SKM-1 treated with dmso at 0.1 percent for 144 hours (cell line): ENCODE measurements at regions not wholly inside any gene's neighbourhood (a gene's known extent, or its start where the extent isn't known, plus 50 kb on each side); places are given as distances from the start of the nearest gene placed in this dataset.
"Not testable (repeated sequence)": the region's sequence is repeated elsewhere in the genome, so short reads cannot be mapped to it uniquely, and the experiment has no call there.

Experiments
- DNase-seq: peaks from one replicate; lab custom pipeline; 2025; ENCODE audit not compliant: unreplicated experiment; lab: John Stamatoyannopoulos, UW

GRCh38 chr9:30775236-30775635 lies 1609.2 kb upstream of the ACO1 start:
- no peak for DNase-seq

- no peak for DNase-seq
Observed at GRCh38 chr9:30796764-30797163, 1587.7 kb upstream of the ACO1 start.

GRCh38 chr9:30799527-30800101 lies 1584.8 kb upstream of the ACO1 start:
- no peak for DNase-seq

- no peak for DNase-seq
Observed at GRCh38 chr9:30800421-30800820, 1584.0 kb upstream of the ACO1 start.

- DNase-seq, result no peak
Observed at GRCh38 chr9:30812821-30813220, 1571.6 kb upstream of the ACO1 start.

GRCh38 chr9:30815585-30815984 lies 1568.9 kb upstream of the ACO1 start:
- DNase-seq, result no peak

- DNase-seq, result no peak
Observed at GRCh38 chr9:30845136-30845535, 1539.3 kb upstream of the ACO1 start.

- DNase-seq, result no peak
Observed at GRCh38 chr9:30846651-30847050, 1537.8 kb upstream of the ACO1 start.

GRCh38 chr9:30851600-30851999 lies 1532.8 kb upstream of the ACO1 start:
- peak; percentile 0 for DNase-seq

GRCh38 chr9:30900706-30901105 lies 1483.7 kb upstream of the ACO1 start:
- DNase-seq, result no peak

- no peak for DNase-seq
Observed at GRCh38 chr9:30913331-30913730, 1471.1 kb upstream of the ACO1 start.

- DNase-seq, result no peak
Observed at GRCh38 chr9:30915451-30915850, 1469.0 kb upstream of the ACO1 start.

- DNase-seq, result no peak
Observed at GRCh38 chr9:30925126-30925525, 1459.3 kb upstream of the ACO1 start.

- DNase-seq, result no peak
Observed at GRCh38 chr9:30925635-30926034, 1458.8 kb upstream of the ACO1 start.

- no peak for DNase-seq
Observed at GRCh38 chr9:30928045-30928444, 1456.4 kb upstream of the ACO1 start.

GRCh38 chr9:30932226-30932625 lies 1452.2 kb upstream of the ACO1 start:
- DNase-seq, result no peak

- DNase-seq, result no peak
Observed at GRCh38 chr9:30935730-30936129, 1448.7 kb upstream of the ACO1 start.

- DNase-seq, result no peak
Observed at GRCh38 chr9:30937106-30937505, 1447.3 kb upstream of the ACO1 start.

GRCh38 chr9:30942852-30943251 lies 1441.6 kb upstream of the ACO1 start:
- not testable (repeated sequence) for DNase-seq

- no peak for DNase-seq
Observed at GRCh38 chr9:30943446-30944224, 1440.8 kb upstream of the ACO1 start.

GRCh38 chr9:30944225-30944569 lies 1440.2 kb upstream of the ACO1 start:
- DNase-seq, result no peak

- no peak for DNase-seq
Observed at GRCh38 chr9:30944741-30945280, 1439.6 kb upstream of the ACO1 start.

GRCh38 chr9:30964332-30964731 lies 1420.1 kb upstream of the ACO1 start:
- no peak for DNase-seq
